Calu3 (cell line): ENCODE measurements at regions not wholly inside any gene's neighbourhood (a gene's known extent, or its start where the extent isn't known, plus 50 kb on each side); places are given as distances from the start of the nearest gene placed in this dataset.

Source experiments
- BruUV-seq: library from RNA; stranded (reverse); fragments of 400-500 nt; replicated peaks from 2 replicates; lab custom pipeline; 2021; lab: Mats Ljungman, UMichigan
- CTCF ChIA-PET: fragments of 300-600 bp; sonication (Branson Sonifier 250); formaldehyde crosslinking; loops from one replicate; lab custom pipeline; 2022; ENCODE audit warnings: antibody characterized with exemption; lab: Charles Lee
- DNase-seq: peaks from one replicate; pipeline ENCODE4 v3.0.0; 2022
- H3K27ac Mint-ChIP-seq: one replicate; pipeline ENCODE4 v1.8.0; 2022; ENCODE audit warnings: mixed read lengths; ENCODE audit not compliant: unreplicated experiment
- H3K27me3 Mint-ChIP-seq: one replicate; pipeline ENCODE4 v1.8.0; 2022; ENCODE audit warnings: mixed read lengths; ENCODE audit not compliant: unreplicated experiment
- H3K36me3 Mint-ChIP-seq: one replicate; pipeline ENCODE4 v1.8.0; 2022; ENCODE audit warnings: mild to moderate bottlenecking, moderate library complexity, mixed read lengths; ENCODE audit not compliant: insufficient read depth, unreplicated experiment
- H3K4me1 Mint-ChIP-seq: one replicate; pipeline ENCODE4 v1.8.0; 2022; ENCODE audit warnings: mild to moderate bottlenecking, low read depth, mixed read lengths; ENCODE audit not compliant: unreplicated experiment
- H3K4me3 Mint-ChIP-seq: one replicate; pipeline ENCODE4 v1.8.0; 2022; ENCODE audit warnings: mild to moderate bottlenecking, low read depth, moderate library complexity, mixed read lengths; ENCODE audit not compliant: unreplicated experiment
- H3K9me3 Mint-ChIP-seq: one replicate; pipeline ENCODE4 v1.8.0; 2022; ENCODE audit warnings: low read depth, mixed read lengths; ENCODE audit not compliant: unreplicated experiment
- intact Hi-C: fragments of 100-400 bp; cut with micrococcal nuclease; formaldehyde crosslinking; loops from one replicate; pipeline ENCODE4 v1.10.0; 2022; ENCODE audit not compliant: unreplicated experiment
- TF ChIP-seq, protein P1 (sequence below): fragments of 200-600 bp; IDR thresholded peaks from one replicate; pipeline ENCODE4 v1.8.0; 2022; ENCODE audit warnings: antibody characterized with exemption; ENCODE audit not compliant: unreplicated experiment

DNA sequence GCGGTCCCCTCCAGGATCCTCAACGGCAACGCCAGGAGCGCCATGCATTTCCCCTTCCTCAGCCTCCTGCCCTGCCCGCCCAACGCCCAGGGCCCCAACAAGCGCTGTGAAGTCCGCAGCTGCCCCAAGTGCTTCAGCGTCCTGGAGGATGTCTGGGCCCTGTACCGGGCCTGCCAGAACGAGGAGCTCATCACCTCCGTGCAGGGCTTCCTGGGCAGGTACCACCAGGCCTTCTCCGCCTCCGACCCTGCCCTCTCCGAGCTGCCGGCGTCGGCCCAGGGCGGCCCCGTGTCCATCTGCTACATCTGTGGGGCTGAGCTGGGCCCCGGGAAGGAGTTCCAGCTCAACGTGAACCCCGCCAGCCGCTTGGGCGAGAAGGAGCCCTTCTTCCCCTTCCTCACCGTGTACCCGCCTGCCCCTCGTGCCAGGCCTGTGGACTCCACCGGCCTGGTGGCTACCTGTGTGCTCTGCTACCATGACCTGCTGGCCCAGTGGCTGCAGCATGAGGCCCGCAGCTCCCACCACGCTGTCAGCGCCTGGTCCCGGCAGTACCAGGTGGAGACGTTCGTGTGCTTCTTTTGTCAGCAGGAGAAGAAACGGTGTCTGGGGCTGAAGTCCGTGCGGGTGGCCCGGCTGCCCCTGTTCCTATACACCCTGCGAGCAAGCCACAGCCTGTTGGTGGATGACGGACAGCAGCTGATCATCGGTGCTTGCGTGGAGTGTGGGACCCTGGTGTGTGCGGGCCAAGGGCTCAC is 58.9 kb upstream of the CIBAR2 start:
- TF ChIP-seq, protein P1, sequence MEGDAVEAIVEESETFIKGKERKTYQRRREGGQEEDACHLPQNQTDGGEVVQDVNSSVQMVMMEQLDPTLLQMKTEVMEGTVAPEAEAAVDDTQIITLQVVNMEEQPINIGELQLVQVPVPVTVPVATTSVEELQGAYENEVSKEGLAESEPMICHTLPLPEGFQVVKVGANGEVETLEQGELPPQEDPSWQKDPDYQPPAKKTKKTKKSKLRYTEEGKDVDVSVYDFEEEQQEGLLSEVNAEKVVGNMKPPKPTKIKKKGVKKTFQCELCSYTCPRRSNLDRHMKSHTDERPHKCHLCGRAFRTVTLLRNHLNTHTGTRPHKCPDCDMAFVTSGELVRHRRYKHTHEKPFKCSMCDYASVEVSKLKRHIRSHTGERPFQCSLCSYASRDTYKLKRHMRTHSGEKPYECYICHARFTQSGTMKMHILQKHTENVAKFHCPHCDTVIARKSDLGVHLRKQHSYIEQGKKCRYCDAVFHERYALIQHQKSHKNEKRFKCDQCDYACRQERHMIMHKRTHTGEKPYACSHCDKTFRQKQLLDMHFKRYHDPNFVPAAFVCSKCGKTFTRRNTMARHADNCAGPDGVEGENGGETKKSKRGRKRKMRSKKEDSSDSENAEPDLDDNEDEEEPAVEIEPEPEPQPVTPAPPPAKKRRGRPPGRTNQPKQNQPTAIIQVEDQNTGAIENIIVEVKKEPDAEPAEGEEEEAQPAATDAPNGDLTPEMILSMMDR = no peak
- H3K4me3 Mint-ChIP-seq = no peak overlapping the region
- H3K27me3 Mint-ChIP-seq = peaks cover 88% of the 10 kb centered on the region
- no peak overlapping the region for H3K27ac Mint-ChIP-seq
- H3K36me3 Mint-ChIP-seq = no peaks in the 10 kb centered on the region
- no peaks in the 10 kb centered on the region for H3K9me3 Mint-ChIP-seq
- peaks cover 47% of the 10 kb centered on the region for H3K4me1 Mint-ChIP-seq
- intact Hi-C loops = no loop called here
- CTCF ChIA-PET = no interaction called here
- no TSS peak for BruUV-seq
- DNase-seq = no peak

DNA sequence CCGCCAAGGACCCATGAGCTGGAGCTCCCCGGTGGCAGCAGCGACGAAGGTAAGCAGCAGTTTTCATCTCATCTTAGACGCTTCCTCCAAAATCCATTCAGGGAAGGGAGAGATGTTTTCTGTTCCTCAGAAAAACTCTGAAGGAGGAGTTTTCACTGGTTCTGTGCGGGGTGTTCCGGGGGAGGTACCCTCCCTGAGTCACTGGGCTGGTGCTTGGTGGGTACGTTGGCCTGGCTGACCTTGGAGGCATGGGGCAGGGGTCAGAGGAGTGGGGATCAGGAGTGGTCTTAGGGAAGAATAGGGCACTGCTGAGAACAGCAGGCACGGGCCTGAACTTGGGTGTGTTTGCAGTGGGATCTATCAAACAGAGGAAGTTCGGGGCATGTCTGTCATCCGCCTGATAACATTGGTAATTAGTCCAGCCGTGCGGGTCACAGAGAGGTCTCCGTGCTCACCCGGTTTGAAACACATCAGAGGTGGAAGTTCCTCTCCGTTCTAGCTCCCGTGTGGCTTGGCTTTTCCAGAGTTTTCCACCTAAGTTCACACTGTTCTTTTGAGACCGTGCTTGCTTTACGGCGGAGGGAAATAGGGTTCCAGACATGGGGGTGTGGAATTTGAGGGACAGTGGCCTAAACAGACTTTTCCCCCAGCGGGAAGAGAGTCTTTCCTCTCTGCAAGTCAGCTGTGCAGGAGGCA is 59.6 kb upstream of the CIBAR2 start:
- DNase-seq = no peak
- CTCF ChIA-PET = interaction anchor here (0.8 to 0.9 kb wide), 2 partner anchors 20 to 57 kb away, joined by 3 read pairs; no protein-coding TSS in a partner anchor
- no peak overlapping the region for H3K4me3 Mint-ChIP-seq
- H3K4me1 Mint-ChIP-seq = peaks cover 40% of the 10 kb centered on the region
- intact Hi-C loops = no loop called here
- TF ChIP-seq, protein P1 = no peak
- no peaks in the 10 kb centered on the region for H3K36me3 Mint-ChIP-seq
- H3K27ac Mint-ChIP-seq = no peak overlapping the region
- BruUV-seq = no TSS peak
- H3K27me3 Mint-ChIP-seq = peaks cover 88% of the 10 kb centered on the region
- no peaks in the 10 kb centered on the region for H3K9me3 Mint-ChIP-seq

DNA sequence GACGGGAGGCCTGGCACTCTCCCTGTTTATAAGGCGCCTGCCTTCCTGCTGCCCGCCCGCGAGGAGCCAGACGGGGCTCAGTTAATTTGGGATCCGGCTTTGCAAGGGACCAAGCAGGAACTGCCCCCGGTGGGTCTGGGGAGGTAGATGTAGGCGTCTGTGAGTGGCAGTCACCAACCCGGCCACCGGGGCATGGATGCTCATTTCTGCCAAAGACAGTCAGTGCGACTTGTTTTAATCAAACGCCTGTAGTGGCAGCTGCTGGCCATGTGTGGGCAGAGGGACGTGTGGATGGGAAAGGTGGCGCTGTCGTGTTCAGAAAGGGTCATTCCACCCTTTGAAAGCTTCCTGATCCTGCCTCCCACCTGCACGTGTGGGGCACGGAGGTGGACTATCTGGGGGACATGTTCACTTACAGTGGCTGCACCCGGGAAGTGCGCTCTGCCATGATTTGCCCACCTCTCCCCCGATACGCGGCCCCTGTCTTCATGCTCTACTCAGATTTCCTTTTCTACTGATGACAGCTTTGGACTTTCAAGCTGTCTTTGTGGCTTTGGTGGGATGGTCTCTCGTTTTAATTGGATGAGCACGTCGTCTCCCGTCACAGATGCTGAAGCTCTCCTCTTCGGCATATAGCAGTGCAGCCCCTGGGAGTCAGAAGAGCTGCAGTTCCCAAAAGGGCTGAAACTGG is 60.3 kb upstream of the CIBAR2 start:
- no peak overlapping the region for H3K27ac Mint-ChIP-seq
- BruUV-seq = no TSS peak

More for the DNA sequence above, 60.3 kb upstream of the CIBAR2 start:
- DNase-seq = peak; percentile 56
- H3K9me3 Mint-ChIP-seq = no peaks in the 10 kb centered on the region
- H3K4me1 Mint-ChIP-seq = peaks cover 33% of the 10 kb centered on the region
- TF ChIP-seq, protein P1 = no peak
- H3K36me3 Mint-ChIP-seq = no peaks in the 10 kb centered on the region
- CTCF ChIA-PET = interaction anchor here (0.8 to 0.9 kb wide), 2 partner anchors 20 to 58 kb away, joined by 3 read pairs; no protein-coding TSS in a partner anchor
- no peak overlapping the region for H3K4me3 Mint-ChIP-seq
- intact Hi-C loops = no loop called here
- H3K27me3 Mint-ChIP-seq = peaks cover 88% of the 10 kb centered on the region
